ENCODE measurements at regions not wholly inside any gene's neighbourhood (a gene's known extent, or its start where the extent isn't known, plus 50 kb on each side); places are given as distances from the start of the nearest gene placed in this dataset.

- DNase-seq (ENCODE audit: low read depth) = no peak
Measured at GRCh38 chr1:14039582-14040430, 339.8 kb downstream of the PRDM2 start.

DNA sequence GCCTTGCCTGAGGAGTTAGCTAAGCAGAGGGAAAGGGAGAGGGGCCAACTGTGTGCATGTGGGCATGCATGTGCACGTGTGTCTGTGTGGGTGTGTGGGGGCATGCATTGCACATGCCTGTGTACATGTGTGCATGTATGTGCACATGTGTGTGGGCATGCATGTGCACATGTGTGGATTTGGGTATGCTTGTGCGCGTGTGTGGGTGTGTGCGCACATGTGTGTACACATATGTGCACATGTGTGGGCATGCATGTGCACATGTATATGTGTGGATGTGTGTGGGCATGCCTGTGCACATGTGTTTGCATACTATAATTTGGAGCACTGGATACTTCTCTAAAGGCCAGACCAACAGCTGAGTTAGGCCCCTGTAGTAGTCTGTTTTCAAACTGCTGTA, 350.0 kb downstream of the PRDM2 start:
- DNase-seq (ENCODE audit: low read depth) = no peak

GRCh38 chr1:14055442-14056223, 355.6 kb downstream of the PRDM2 start:
- no peak for DNase-seq (ENCODE audit: low read depth)

GRCh38 chr1:14057640-14058039, 357.7 kb downstream of the PRDM2 start:
- DNase-seq (ENCODE audit: low read depth) = no peak

GRCh38 chr1:14061204-14061603, 361.2 kb downstream of the PRDM2 start:
- no peak for DNase-seq (ENCODE audit: low read depth)

- no peak for DNase-seq (ENCODE audit: low read depth)
Measured at GRCh38 chr1:14061722-14062121, 361.7 kb downstream of the PRDM2 start.

GRCh38 chr1:14062669-14063068, 362.7 kb downstream of the PRDM2 start:
- no peak for DNase-seq (ENCODE audit: low read depth)

- DNase-seq (ENCODE audit: low read depth) = no peak
Measured at GRCh38 chr1:14064649-14065442, 364.9 kb downstream of the PRDM2 start.

DNA sequence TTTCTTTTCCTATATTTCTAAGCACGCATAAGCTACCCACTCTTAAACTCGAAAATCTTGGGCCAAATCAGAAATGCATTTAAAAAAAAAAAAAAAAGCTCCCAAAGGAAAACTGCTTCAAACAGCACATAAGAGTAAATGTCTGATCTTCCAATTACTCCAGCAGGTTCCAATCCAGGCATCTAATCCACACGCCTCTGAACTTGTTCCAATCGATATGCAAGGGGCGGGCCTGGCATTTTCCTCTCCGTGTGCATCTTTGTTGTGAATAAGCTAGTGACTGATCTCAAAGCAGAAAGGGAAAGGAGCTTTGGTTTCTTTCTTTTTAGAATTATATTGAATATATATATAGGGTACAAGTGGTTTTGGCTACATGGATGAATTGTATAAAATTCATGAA, 365.5 kb downstream of the PRDM2 start:
- DNase-seq (ENCODE audit: low read depth) = no peak

DNA sequence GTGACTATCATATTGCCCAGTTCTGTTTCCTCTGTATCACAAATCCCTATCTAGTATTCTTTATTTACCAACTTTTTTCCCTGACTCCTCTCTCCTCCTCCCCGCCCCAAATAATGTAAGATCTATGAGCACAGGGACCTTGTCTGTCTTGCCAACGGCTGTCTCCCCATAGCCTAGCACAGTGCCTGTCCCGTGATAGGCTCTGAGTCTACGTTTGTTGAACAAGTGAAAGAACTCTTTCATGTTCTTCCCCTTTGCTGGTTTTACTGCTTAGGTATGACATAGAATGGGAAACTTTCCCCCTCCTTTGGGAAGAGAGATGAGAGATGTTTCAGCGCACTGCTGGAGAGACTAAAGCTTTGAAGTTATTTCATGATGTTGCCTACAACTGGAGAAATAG, 367.0 kb downstream of the PRDM2 start:
- DNase-seq (ENCODE audit: low read depth) = no peak

- DNase-seq (ENCODE audit: low read depth) = no peak
Measured at GRCh38 chr1:14067711-14068110, 367.7 kb downstream of the PRDM2 start.

DNA sequence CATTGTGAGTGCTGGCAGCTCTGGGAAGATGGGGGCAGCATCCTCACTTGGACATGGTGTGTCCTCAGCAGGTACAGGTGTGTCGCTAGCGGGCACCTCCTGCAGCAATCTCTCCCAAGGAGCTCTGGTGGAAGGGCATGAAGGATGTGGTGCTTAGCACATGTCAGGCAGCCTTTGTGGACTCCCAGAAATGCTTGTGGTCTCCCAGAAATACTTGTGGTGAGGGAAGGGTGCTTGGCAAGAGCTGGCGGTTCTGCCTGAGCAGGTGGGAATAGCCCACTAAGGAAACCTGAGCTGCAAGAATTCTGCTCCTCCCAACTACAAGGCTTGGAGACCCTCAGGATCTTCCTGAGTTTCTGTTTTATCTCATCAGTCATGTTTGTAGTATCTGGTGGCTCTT, 371.6 kb downstream of the PRDM2 start:
- no peak for DNase-seq (ENCODE audit: low read depth)

DNA sequence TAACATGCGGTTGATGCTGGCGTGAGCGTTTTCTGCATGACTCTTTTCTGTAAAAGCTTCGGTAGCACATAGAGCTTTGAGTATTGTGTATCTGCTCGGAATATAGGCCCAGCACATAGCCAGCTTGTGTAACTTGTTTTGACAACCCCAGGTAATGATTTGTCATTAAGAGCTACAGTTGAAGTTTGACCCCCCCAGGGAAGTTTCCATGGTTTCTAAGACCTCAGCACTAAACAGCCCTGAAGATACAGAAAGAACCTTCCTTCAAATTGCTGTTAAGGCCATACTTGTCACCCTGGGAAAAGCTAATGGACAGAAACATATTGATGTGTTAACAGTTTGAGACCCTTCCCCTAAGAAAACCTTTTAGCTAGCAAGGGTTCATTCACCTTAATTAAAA, 380.7 kb downstream of the PRDM2 start:
- no peak for DNase-seq (ENCODE audit: low read depth)

DNA sequence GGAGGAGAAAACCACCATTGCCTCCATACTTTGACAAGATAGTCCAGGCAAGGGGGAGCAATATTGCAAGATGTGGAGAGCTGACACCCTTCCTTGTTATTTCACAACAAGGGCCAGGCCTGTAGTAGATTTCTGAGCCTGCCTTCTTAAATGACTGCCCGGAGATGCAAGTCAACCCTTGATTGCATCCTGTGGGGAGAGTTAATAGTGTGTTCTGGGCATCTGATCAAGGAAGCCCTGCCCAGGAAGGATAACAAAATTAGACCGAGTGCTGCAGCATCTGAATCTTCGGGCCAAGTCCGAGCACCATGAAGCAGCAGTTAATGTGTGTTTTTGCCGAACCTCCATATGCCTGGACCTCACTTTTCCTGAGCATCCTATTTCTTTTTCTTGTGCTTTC, 382.3 kb downstream of the PRDM2 start:
- no peak for DNase-seq (ENCODE audit: low read depth)

DNA sequence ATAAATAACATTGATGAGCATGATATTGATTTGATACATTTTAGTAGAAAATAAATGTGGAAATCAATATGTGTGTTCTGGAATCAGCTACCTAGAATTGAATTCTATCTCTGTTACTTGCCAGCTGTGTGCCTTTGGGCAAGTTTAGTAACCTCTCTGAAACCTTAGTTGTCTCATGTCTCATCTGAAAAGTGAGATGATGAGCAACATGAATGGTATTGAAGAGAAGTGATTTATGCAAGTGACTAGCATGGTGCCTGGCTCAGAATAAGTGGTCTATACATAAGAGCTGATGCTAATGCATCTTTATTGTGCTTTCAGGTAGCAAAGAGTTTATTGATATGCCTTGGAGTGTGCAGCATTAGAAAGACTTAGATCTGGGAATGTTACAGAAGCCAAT, 383.3 kb downstream of the PRDM2 start:
- DNase-seq (ENCODE audit: low read depth) = no peak

DNA sequence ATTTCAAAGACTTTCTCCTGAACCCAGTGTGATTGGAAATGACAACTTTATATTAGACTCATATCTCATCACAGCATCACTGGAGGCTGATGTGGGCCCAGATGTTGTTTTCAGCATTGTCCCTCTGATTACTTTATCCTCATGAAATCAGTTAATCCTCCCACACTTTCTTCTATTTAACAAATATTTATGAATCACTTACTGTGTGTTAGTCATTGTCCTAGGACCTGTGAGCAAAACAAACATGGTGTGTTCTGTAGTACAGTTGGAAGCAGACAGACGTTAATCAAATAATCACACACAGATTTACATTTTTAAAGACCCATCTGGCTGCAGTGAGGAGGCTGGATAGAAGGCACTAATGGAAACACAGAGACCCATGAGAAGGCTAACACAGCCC, 383.7 kb downstream of the PRDM2 start:
- no peak for DNase-seq (ENCODE audit: low read depth)

DNA sequence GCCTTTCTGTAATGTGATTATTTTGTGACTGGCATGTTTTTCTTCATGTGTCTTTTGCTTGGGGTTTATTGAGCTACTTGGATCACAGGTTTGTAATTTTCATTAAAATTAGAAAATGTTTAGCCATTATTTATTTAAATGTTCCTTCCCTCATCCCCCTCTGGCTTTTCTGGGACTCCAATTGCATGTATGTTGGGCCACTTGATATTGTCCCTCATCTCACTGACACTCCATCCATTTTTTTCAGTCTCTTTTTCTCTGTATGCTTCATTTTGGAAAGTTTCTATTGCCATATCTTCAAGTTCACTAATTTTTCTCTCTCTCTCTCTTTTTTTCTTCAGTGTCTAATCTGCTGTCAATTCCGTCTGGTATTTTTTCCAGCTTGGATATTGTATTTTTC, 390.1 kb downstream of the PRDM2 start:
- no peak for DNase-seq (ENCODE audit: low read depth)

GRCh38 chr1:14090531-14090930, 390.5 kb downstream of the PRDM2 start:
- DNase-seq (ENCODE audit: low read depth) = no peak

- no peak for DNase-seq (ENCODE audit: low read depth)
Measured at GRCh38 chr1:14094611-14095400, 394.8 kb downstream of the PRDM2 start.

- no peak for DNase-seq (ENCODE audit: low read depth)
Measured at GRCh38 chr1:14098294-14098913, 398.4 kb downstream of the PRDM2 start.

GRCh38 chr1:14100444-14100843, 400.5 kb downstream of the PRDM2 start:
- no peak for DNase-seq (ENCODE audit: low read depth)
